Panc1 (cell line): ENCODE measurements at regions not wholly inside any gene's neighbourhood (a gene's known extent, or its start where the extent isn't known, plus 50 kb on each side); places are given as distances from the start of the nearest gene placed in this dataset.

ENCODE experiments used
- CTCF ChIP-seq: fragments of 450-650 bp; IDR thresholded peaks from 2 replicates; pipeline ENCODE4 v1.5.1; 2017; ENCODE audit warnings: mild to moderate bottlenecking
- REST ChIP-seq, 2 experiments: IDR thresholded peaks; 2 replicates each; pipeline ENCODE4 v1.6.1; 2011 to 2012; ENCODE audit warnings: low read depth in 2 of 2, control low read depth in 1 of 2, low read length in 1 of 2, mild to moderate bottlenecking in 1 of 2, moderate library complexity in 1 of 2; ENCODE audit not compliant: insufficient read depth in 1 of 2
- TCF7L2 ChIP-seq: IDR thresholded peaks from 2 replicates; pipeline ENCODE4 v1.6.1; 2011; ENCODE audit warnings: mild to moderate bottlenecking, low read depth, low read length, inconsistent platforms

DNA sequence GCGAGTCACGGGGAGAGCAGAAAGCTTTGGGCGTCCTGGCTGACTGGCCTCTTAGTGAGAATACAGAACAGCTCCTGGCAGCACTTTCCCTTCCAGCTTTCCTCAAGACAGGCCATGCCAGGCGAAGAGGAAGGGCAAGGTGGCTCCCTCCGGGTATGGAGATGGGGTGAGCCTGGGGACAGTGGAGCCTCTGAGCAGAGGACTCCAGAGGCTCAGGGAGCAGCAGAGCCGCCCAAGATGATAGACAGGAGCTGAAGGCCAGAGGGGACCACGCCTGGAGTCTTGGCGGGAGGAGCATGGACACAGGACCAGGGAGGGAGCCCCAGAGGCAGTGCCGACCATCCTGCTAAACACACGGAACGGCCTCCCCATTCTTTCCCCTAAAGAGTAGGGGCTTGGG lies 229.1 kb downstream of the TM9SF2 start:
- TF ChIP-seq CTCF = no peak
- no peak for TF ChIP-seq REST (IDR thresholded peaks at IDR 0.05; ENCODE audit: insufficient read depth in 1 of 2, low read depth in 2 of 2, low read length in 1 of 2)
- TF ChIP-seq TCF7L2 = no peak
